Left forelimb (tissue), 1 donor: ENCODE measurements at regions not wholly inside any gene's neighbourhood (a gene's known extent, or its start where the extent isn't known, plus 50 kb on each side); places are given as distances from the start of the nearest gene placed in this dataset.
"Not testable (repeated sequence)": the region's sequence is repeated elsewhere in the genome, so short reads cannot be mapped to it uniquely, and the experiment has no call there.

Experiments
- DNase-seq: peaks from one replicate; pipeline ENCODE4 v3.0.0-alpha.2; 2018; ENCODE audit warnings: low spot score

GRCh38 chr2:89960570-89960969 is 1269.1 kb downstream of the RPIA start:
- DNase-seq: not testable (repeated sequence)

- DNase-seq: not testable (repeated sequence)
Measured at GRCh38 chr2:89968567-89968966, 1277.1 kb downstream of the RPIA start.

- DNase-seq: not testable (repeated sequence)
Measured at GRCh38 chr2:89969190-89969589, 1277.7 kb downstream of the RPIA start.

- DNase-seq: not testable (repeated sequence)
Measured at GRCh38 chr2:89973849-89974248, 1282.4 kb downstream of the RPIA start.

- not testable (repeated sequence) for DNase-seq
Measured at GRCh38 chr2:89979826-89980537, 1288.5 kb downstream of the RPIA start.

GRCh38 chr2:89982246-89982645 is 1290.8 kb downstream of the RPIA start:
- not testable (repeated sequence) for DNase-seq

GRCh38 chr2:89985650-89986049 is 1294.2 kb downstream of the RPIA start:
- DNase-seq: not testable (repeated sequence)

- not testable (repeated sequence) for DNase-seq
Measured at GRCh38 chr2:89986532-89986931, 1295.1 kb downstream of the RPIA start.

- DNase-seq: not testable (repeated sequence)
Measured at GRCh38 chr2:89996779-89997178, 1305.3 kb downstream of the RPIA start.

GRCh38 chr2:90004553-90004952 is 1313.1 kb downstream of the RPIA start:
- DNase-seq: not testable (repeated sequence)

- DNase-seq: not testable (repeated sequence)
Measured at GRCh38 chr2:90010442-90011100, 1319.1 kb downstream of the RPIA start.

GRCh38 chr2:90011101-90011443 is 1319.6 kb downstream of the RPIA start:
- not testable (repeated sequence) for DNase-seq

GRCh38 chr2:90019908-90020307 is 1328.4 kb downstream of the RPIA start:
- DNase-seq: not testable (repeated sequence)

GRCh38 chr2:90021234-90021633 is 1329.8 kb downstream of the RPIA start:
- not testable (repeated sequence) for DNase-seq

- not testable (repeated sequence) for DNase-seq
Measured at GRCh38 chr2:90027231-90027643, 1335.8 kb downstream of the RPIA start.

- DNase-seq: not testable (repeated sequence)
Measured at GRCh38 chr2:90028381-90029079, 1337.1 kb downstream of the RPIA start.

- DNase-seq: not testable (repeated sequence)
Measured at GRCh38 chr2:90029080-90029428, 1337.6 kb downstream of the RPIA start.

- DNase-seq: not testable (repeated sequence)
Measured at GRCh38 chr2:90032269-90032668, 1340.8 kb downstream of the RPIA start.

- not testable (repeated sequence) for DNase-seq
Measured at GRCh38 chr2:90036335-90036734, 1344.9 kb downstream of the RPIA start.

GRCh38 chr2:90039093-90039492 is 1347.6 kb downstream of the RPIA start:
- DNase-seq: not testable (repeated sequence)

- DNase-seq: not testable (repeated sequence)
Measured at GRCh38 chr2:90047776-90048175, 1356.3 kb downstream of the RPIA start.

GRCh38 chr2:90052113-90052631 is 1360.7 kb downstream of the RPIA start:
- not testable (repeated sequence) for DNase-seq
